ENCODE measurements at regions not wholly inside any gene's neighbourhood (a gene's known extent, or its start where the extent isn't known, plus 50 kb on each side); places are given as distances from the start of the nearest gene placed in this dataset.

- 44 to 52% methylated on average over 8 of the region's 8 CpGs for WGBS, 2 donors
- peak; percentile 39 to 83 (median 76) for DNase-seq
Observed at GRCh38 chr2:217269701-217270484, 410.0 kb upstream of the TNP1 start.

GRCh38 chr2:217268978-217269377 lies 409.1 kb upstream of the TNP1 start:
- Histone ChIP-seq H3K9me3 (ENCODE audit: control insufficient read depth in 4 of 4, insufficient read depth in 3 of 4, low read length in 3 of 4) (peaks cover 0 to 6% (median 3%) of the 10 kb centered on the region in 4 donors), H3K36me3 (ENCODE audit: control insufficient read depth in 4 of 4, insufficient read depth in 4 of 4, low read length in 4 of 4) (no peaks in the 10 kb centered on the region), H3K4me3 (no peak overlapping the region), H3K27ac (ENCODE audit: low read depth in 1 of 2, low read length in 1 of 2) (no peak overlapping the region), H3K4me1 (ENCODE audit: control insufficient read depth in 5 of 5, insufficient read depth in 5 of 5, low read length in 5 of 5) (peaks cover 0 to 13% (median 4%) of the 10 kb centered on the region in 5 donors), H3K9ac (ENCODE audit: insufficient read depth in 1 of 2, low read length in 2 of 2) (no peak overlapping the region), H3K27me3 (ENCODE audit: control insufficient read depth in 3 of 3, insufficient read depth in 3 of 3, low read length in 2 of 3) (no peaks in the 10 kb centered on the region)
- DNase-seq (no peak), ATAC-seq (ENCODE audit: insufficient read depth, low FRiP score) (no peak)
- WGBS, 2 donors: 91 to 92% methylated on average over 7 of the region's 7 CpGs
- no peak for TF ChIP-seq CTCF (IDR thresholded peaks at IDR 0.05; ENCODE audit: control extremely low read depth, extremely low read depth)

More at GRCh38 chr2:217269701-217270484, 410.0 kb upstream of the TNP1 start:
- Histone ChIP-seq H3K9me3 (ENCODE audit: control insufficient read depth in 4 of 4, insufficient read depth in 3 of 4, low read length in 3 of 4) (peaks cover 0 to 6% (median 3%) of the 10 kb centered on the region in 4 donors), H3K4me3 (no peak overlapping the region), H3K27me3 (ENCODE audit: control insufficient read depth in 3 of 3, insufficient read depth in 3 of 3, low read length in 2 of 3) (no peaks in the 10 kb centered on the region), H3K9ac (ENCODE audit: insufficient read depth in 1 of 2, low read length in 2 of 2) (peak overlapping the region in 1 of 2 donors; percentile 11), H3K4me1 (ENCODE audit: control insufficient read depth in 5 of 5, insufficient read depth in 5 of 5, low read length in 5 of 5) (peaks cover 0 to 13% (median 4%) of the 10 kb centered on the region in 5 donors), H3K36me3 (ENCODE audit: control insufficient read depth in 4 of 4, insufficient read depth in 4 of 4, low read length in 4 of 4) (no peaks in the 10 kb centered on the region), H3K27ac (ENCODE audit: low read depth in 1 of 2, low read length in 1 of 2) (no peak overlapping the region)
- no peak for TF ChIP-seq CTCF (IDR thresholded peaks at IDR 0.05; ENCODE audit: control extremely low read depth, extremely low read depth)
- no peak for ATAC-seq (ENCODE audit: insufficient read depth, low FRiP score)

- no peaks in the 10 kb centered on the region for H3K27me3 ChIP-seq (ENCODE audit: control insufficient read depth in 3 of 3, insufficient read depth in 3 of 3, low read length in 2 of 3)
- no peak overlapping the region for H3K27ac ChIP-seq (ENCODE audit: low read depth in 1 of 2, low read length in 1 of 2)
- no peak overlapping the region for H3K4me3 ChIP-seq
- no peak overlapping the region for H3K9ac ChIP-seq (ENCODE audit: insufficient read depth in 1 of 2, low read length in 2 of 2)
- no peak for TF ChIP-seq CTCF (IDR thresholded peaks at IDR 0.05; ENCODE audit: control extremely low read depth, extremely low read depth)
- 92 to 100% methylated on average over 1 of the region's 1 CpG for WGBS, 2 donors
- peaks cover 0 to 13% (median 4%) of the 10 kb centered on the region in 5 donors for H3K4me1 ChIP-seq (ENCODE audit: control insufficient read depth in 5 of 5, insufficient read depth in 5 of 5, low read length in 5 of 5)
- ATAC-seq (ENCODE audit: insufficient read depth, low FRiP score) (no peak), DNase-seq (no peak)
- peaks cover 0 to 6% (median 3%) of the 10 kb centered on the region in 4 donors for H3K9me3 ChIP-seq (ENCODE audit: control insufficient read depth in 4 of 4, insufficient read depth in 3 of 4, low read length in 3 of 4)
- H3K36me3 ChIP-seq (ENCODE audit: control insufficient read depth in 4 of 4, insufficient read depth in 4 of 4, low read length in 4 of 4): no peaks in the 10 kb centered on the region
Observed at GRCh38 chr2:217267758-217268157, 407.9 kb upstream of the TNP1 start.
